ENCODE measurements at regions not wholly inside any gene's neighbourhood (a gene's known extent, or its start where the extent isn't known, plus 50 kb on each side); places are given as distances from the start of the nearest gene placed in this dataset.

DNA sequence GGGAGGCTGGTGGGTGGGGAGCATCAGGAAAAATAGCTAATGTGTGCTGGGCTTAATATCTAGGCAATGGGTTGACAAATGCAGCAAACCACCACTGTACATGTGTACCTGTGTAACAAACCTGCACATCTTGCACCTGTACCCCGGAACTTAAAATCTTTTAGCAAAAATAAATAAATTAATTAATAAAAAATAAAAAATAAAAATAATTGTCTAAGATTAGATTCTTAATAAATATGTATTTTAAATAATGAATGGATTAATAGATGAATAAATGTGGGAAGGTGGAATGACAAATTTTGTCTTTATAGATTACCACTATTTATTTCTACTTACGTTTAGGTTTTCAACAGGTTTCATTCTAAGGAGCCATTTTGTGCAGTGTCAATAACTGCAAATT is 563.5 kb upstream of the B3GALT2 start:
- no peak for DNase-seq (ENCODE audit: low read depth in 4 of 4, low spot score in 3 of 4)

DNA sequence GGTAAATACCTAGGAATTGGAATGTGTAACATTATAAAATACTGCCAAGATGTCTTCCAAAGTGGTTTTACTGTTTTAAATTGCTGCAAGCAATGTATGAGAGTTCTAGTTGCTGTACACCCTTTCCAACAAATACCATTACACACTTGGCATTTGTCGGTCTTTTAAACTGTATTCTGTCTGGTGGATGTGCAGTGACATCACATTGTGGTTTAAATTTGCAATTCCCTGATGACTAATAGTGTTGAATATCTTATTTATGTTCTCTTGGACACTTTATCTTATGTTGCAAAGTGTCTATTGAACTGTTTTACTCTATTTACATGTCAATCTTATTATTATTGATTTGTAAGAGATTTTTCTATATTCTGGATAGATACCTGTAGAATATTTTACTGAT is 561.2 kb upstream of the B3GALT2 start:
- DNase-seq (ENCODE audit: low read depth in 4 of 4, low spot score in 3 of 4) = no peak

DNA sequence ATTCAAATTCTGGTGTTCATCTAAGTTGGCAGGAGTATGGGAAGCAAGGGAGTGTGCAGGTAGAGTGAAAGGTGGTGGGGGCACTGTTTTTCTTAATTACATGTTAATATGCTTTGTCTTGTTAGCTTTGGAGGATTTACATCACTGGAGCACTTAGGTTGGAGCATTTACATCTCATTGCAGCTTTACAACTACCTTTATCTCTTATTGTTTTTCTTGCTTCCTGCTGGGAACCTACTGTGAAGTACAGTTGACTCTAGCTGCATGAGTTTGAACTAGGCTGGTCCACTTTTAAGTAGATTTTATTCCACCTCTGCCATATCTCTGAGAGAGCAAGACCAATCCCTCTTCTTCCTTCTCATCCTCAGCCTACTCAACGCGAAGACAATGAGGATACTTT is 554.8 kb upstream of the B3GALT2 start:
- DNase-seq (ENCODE audit: low read depth in 4 of 4, low spot score in 3 of 4) = no peak

DNA sequence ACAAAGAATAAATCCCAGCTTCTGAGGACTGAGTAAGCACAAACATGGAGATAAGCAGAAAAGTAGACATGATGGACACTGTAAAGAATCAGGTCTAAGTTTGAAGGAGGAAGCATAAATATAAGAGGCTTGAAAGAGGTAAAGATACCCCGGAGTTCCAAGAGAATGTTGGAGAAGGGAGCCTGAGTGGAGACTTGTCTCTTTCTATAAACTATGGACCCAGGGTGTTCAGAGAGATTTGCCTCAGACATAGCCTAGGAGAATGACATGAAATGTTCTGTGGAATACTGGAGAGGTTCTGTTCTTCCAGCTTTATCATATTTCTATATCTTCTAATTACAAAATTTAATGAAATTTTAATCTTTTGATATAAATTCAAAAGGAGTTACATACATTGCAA is 554.3 kb upstream of the B3GALT2 start:
- no peak for DNase-seq (ENCODE audit: low read depth in 4 of 4, low spot score in 3 of 4)

DNA sequence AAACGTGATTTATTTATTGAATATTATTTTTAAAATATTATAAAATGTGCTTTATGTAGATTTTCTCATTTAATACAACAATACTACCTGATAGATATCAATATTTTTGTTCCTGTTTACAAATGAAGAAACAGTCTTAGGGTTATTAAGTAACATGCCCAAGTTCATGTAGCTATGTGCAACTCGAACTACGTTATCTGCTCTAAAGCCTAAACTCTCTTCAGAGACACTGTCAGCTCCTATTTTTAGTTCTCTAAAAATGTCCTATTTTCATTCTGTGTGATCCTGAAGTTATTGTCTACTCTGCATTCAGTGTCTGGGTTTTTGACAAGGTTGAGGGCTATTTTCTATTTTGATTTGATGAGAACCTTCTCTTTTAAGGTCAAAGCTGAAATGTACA is 550.1 kb upstream of the B3GALT2 start:
- DNase-seq (ENCODE audit: low read depth in 4 of 4, low spot score in 3 of 4) = no peak

DNA sequence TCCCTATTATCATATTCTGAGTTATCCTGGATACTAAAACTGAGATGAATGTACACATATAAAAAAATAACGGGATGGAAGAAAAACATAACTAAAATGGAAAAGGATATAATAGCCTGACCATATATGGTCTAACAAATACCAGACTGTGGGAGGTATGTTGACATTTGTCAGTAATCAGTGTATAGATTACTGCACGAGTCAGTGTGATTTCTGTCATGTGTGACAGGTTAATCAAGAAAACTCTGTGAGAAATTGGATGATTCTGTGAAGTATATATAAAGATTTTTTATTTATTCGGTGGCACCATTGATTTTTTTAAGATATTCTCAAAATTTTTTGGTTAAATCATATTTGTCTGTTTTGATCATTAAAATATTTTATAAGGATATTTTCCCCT is 547.3 kb upstream of the B3GALT2 start:
- no peak for DNase-seq (ENCODE audit: low read depth in 4 of 4, low spot score in 3 of 4)

DNA sequence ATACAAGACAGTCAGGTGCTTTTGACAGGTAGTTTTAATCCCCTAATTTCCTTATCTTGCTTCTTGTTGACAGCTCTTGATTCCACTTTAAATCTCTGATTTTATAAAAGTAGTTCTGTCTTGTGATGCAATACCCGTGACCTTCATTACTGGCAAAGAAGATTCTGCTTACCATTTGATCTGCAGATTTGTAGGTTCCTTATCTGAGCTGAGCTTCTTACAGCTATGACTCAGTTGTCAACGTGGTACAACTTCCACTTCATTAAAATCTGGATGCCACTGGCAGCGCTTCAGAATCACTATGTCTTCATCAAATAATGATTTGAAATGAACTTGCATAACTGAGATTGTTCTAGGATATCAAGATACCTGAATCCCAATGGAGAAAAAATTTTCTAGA is 543.6 kb upstream of the B3GALT2 start:
- DNase-seq (ENCODE audit: low read depth in 4 of 4, low spot score in 3 of 4) = no peak

DNA sequence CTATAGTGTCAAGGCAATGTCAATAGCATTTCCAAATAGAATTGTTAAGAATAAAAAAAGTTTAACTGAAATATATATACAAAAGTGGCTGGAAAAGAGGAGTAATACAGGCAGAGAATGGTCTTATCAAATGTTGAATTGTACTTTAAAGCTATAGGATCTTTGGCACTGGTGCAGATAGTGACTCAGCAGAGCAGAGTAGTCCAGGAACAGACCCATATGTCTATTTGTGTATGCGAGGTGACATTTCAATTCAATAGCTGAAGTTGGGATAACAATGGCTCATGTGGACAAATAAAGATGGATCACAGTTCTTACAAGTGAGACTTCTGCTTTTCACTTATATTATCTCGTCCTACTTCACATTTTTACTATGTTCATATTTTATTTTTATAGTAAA is 543.0 kb upstream of the B3GALT2 start:
- DNase-seq (ENCODE audit: low read depth in 4 of 4, low spot score in 3 of 4) = no peak

DNA sequence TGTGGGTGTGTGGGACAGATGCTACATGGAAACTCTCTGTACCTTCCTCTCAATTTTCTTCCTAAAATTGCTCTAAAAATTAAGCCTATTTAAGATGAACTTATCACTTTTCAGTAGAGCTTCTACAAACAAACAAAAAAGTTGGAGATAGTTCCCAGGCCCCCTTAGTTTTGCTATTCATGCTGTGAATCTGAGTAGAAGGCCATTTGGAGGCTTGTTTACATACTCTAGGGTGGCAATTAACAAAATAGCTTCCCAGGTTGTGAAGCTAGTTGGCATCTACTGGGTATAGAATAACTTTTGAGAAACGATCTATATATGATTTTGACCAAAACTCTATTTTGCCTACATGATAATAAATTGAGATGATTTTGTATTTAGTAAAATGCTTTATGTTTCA is 541.4 kb upstream of the B3GALT2 start:
- no peak for DNase-seq (ENCODE audit: low read depth in 4 of 4, low spot score in 3 of 4)

DNA sequence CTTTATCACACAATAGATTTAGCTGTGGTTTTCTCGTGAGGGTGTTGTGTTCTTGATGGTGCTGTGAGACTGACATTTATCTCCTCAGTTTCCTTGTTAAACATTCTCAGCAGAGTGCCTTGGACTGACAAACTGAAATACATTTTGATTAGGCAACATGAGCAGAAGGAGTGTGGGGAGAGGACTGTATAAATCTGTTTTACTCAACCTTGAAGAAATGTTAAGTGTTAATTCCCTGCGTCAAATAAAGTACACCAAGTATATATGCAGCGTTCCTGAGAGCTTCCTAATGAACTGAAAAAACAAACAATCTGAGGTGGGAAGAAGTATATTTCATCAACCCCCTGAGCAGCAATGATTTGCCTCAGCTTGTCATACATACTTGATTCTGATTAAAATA is 540.3 kb upstream of the B3GALT2 start:
- no peak for DNase-seq (ENCODE audit: low read depth in 4 of 4, low spot score in 3 of 4)

DNA sequence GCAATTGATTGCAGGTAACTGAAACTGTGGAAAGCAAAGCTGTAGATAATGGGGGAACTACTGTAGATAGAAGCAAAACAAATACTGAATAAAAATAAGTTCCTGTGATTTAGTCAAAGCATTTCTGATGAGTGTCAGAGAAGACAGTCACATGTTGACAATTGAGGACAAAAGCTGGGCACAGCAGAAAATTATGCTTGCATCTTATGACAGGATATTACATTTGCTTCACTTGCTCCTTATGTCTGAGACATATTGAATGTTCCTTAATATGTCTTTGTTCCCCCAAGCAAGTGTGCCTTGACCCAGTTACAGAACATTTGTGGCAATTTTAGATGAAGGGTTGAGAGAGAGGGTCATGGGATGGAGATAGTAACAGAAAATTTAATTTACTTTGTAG is 526.0 kb upstream of the B3GALT2 start:
- DNase-seq (ENCODE audit: low read depth in 4 of 4, low spot score in 3 of 4) = no peak

DNA sequence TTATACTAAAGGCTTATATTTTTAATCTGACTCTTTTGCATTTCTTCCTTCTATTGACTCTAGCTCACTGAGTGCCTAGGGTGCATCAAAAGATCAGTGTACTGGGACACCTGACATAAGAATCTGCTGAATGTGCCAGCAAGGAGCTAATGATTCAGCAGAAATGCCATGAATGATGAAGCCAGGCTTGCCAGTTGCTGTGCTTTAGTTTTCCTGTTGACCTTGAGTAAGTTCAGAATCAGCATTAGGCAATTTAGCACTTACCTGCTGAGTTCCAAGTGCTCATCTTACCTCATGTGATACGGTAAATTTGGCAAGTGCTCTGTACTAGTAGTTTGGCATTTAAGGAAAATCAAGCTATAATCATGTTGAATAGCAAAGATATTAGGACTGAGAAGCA is 523.2 kb upstream of the B3GALT2 start:
- DNase-seq (ENCODE audit: low read depth in 4 of 4, low spot score in 3 of 4) = no peak

DNA sequence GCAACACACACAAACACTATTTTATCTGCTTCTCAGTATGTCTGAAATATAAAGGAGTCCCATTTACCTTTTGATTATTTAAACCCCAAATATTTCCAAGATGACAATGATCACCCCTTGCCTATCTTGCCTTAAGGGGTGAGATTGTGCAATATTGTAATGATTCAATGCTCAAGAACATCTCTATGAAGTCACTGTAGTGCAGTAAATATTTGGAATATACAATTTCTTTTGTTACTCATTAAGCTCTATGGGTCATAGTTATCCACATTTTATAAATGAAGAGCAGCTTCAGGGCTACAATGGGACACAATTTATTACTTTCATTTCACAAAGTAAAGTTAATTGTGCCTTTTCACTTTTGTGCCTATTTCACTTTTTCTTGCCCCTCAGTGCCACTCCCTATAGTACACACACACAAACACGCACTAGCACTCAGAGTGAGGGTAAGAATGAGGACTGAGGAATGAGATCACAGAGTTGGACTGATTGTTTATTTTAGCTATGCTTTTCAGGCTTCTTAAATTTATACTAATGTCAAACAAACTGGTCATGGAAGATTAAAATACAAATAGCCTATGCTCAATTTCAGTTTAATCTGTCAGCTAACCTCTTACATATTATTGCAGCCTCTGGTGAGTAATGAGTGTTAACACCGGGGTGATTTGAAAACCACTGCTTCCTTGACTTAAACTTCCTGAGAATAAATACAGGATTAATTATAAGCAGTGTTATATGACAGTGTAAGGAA is 521.0 kb upstream of the B3GALT2 start:
- DNase-seq (ENCODE audit: low read depth in 4 of 4, low spot score in 3 of 4) = peak in 2 of 4 donors; percentile 19 to 24

DNA sequence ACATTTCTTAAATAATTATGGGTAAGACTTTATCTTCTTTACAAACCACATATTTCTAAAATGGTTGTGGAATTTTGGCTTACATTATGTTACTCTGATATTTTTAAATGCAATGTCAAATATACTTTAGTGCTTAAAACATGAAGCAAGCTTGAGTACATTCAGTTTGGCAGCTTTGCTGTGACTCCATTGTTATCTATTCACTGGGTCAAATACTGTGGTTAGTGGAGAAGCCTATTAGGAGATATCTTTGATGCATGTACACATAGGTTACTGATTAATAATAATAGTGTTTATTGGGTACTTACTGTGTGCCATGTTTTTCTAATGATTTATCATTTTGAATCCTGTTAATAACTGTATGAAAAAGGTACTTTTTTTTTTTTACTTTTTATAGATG is 520.4 kb upstream of the B3GALT2 start:
- DNase-seq (ENCODE audit: low read depth in 4 of 4, low spot score in 3 of 4) = no peak

DNA sequence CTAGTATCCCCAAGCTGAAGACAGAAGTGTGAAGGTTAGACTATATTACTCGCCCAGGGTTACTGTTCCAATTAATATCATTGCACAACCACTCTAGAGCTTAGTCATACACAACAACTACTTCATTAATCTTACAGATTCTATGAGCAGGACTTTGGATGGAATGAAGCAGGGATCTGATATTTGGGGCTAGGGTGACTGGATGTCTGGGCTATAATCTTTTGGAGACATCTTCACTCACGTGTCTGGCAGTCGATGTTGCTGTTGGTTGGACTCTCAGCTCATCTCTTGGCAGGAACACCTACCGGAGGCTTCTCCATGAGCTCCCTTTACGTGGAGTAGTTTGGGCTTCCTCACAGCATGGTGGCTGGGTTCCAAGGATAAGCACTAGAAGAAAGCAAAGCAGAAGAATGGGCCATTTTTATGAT is 519.2 kb upstream of the B3GALT2 start:
- DNase-seq (ENCODE audit: low read depth in 4 of 4, low spot score in 3 of 4) = no peak

DNA sequence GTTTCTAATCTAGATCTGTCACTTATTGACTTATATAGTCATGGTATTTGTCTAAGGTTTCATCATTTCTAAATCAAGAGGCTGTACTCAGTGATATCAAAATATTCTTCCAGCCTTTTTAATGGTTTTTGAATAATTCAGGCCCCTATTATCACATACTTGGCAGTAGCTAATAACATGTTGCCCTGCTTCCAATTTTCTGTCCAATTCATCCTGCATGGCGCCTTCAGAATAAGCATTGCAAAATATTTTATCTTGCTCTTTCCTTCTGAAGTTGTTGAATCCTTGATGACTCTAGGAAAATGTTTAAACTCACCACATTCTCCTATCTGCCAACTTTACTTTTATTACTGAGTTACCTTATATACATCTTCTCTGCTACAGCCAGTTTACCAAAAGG is 517.2 kb upstream of the B3GALT2 start:
- DNase-seq (ENCODE audit: low read depth in 4 of 4, low spot score in 3 of 4) = no peak

DNA sequence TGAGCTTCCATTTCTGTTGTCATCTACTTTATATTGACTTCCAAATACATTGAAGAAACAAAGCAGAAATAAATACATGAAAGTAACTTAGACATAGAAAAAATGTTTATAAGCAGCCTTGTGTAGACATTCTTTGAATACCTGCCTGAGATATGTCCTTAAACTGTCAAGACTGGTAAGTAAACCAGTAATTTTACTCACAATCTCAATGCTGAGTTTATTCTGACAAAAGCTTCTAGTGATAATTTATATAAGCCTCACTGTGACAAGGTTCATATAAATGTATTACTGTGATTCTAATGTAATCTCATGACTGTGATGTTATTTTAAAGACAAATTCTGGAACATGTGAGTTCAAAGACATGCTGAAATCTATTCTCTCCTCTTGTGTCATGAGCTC is 516.7 kb upstream of the B3GALT2 start:
- DNase-seq (ENCODE audit: low read depth in 4 of 4, low spot score in 3 of 4) = no peak

DNA sequence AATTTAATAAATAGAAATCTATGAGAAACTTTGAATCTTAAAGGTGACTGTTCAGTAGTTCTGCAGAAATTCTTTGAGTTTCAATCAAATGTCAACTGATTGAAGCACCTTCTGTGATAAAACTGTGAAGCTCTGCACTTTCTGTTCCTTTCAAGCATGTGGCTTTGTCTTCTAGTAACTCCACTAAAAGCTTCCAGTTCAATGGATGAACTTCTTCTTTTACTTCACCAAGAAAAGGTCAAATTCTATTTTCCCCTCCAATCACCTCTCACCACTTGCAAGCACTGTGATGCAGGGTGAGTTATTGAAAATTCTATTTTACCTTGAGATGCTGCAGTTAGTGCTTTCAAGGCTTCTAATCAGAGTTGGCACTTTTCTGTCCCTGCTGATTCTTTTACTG is 515.3 kb upstream of the B3GALT2 start:
- no peak for DNase-seq (ENCODE audit: low read depth in 4 of 4, low spot score in 3 of 4)

DNA sequence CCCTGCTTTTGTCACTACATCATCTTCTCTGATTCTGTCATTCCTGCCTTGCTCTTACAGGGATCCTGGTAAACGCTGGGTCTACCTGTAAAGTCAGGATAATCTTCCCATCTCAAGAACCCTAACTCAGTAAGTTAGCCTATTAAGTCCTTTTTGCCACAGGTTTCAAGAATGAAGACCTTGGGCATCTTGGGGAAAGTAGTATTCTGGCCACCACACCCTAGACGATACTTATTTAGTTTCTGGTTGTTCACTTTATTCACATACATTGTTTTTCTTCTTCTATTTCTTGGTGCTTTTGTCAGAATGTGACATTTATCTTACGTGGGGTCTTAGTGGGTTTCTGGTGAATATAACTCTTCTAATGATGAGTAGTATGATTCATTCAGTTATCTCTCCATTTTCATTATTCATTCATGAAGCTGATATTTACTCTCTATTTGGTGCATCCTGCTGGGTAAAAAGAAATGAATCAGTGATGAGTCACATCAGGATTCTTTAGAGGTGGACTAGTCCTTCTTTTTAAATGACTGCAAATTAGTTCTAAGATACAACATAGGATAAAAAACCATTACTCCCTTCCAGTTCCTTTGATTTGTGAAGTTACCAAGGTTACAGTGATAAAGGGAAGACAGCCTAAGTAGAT is 514.4 kb upstream of the B3GALT2 start:
- no peak for DNase-seq (ENCODE audit: low read depth in 4 of 4, low spot score in 3 of 4)

DNA sequence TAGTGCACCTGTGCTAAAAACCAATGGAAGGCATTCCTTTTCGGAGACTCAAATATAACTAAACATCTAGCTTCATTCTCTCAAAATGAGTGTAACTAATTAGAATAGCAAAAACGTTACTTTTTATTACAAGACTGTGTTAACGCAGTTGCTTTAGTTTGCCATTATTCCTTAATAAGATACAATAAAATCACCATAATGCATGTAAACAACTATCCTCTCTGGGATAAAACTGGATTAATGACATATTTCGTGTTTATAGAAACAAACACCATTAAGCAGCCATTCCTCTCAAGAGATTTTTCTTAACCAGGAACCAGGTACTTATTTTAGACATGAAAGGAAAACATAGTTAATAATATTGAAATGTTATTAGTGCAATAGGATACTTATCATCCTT is 512.8 kb upstream of the B3GALT2 start:
- DNase-seq (ENCODE audit: low read depth in 4 of 4, low spot score in 3 of 4) = no peak

DNA sequence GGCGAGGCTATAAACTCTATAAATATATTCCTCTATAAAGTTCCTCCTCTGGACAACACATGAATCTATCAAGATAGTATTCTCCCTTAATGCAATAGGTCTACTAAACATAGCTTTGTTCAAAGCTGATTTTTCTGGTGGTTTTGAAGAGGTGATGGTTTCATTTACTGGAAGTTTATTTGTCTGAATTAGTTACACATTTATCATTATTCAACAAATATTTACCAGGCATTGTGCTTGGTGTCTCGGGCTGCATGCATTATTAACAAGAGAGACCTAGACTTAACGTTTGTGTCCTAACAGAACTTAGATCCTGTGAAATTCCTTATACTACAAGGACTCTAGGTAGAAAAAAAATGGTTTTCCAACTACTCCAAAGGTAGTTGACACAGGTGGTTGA is 511.4 kb upstream of the B3GALT2 start:
- DNase-seq (ENCODE audit: low read depth in 4 of 4, low spot score in 3 of 4) = no peak

DNA sequence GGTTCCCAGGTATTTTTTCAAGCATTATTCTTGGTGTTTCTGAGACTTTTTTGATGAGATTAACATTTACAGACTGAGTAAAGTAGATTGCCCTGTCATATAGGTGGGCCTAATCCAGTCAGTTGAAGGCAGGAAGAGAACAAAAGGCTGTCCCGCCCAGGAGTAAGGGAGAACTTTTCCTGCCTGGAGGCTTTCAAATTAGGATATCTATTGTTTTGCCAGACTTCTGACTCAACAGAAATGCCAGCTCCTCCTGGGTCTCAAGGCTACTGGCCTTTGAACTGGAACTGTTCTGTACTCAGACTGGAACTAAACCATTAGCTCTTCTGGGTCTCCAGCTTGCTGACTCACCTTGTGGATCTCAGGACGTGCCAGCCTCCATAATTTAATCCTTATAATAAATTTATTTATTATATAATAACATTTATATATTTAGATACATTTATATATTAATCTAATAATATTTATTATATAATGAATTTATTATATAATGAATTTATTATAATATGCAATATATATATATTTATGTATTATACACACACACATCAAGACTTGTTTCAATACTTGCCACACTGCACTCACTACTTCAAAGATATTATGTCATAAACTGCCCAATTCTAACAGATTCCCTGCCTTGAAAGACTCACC is 510.8 kb upstream of the B3GALT2 start:
- no peak for DNase-seq (ENCODE audit: low read depth in 4 of 4, low spot score in 3 of 4)
